ENCODE measurements at regions not wholly inside any gene's neighbourhood (a gene's known extent, or its start where the extent isn't known, plus 50 kb on each side); places are given as distances from the start of the nearest gene placed in this dataset.

GRCh38 chr2:16226381-16226780 lies 286.0 kb downstream of the MYCN start:
- TF ChIP-seq CTCF (IDR thresholded peaks at IDR 0.05; ENCODE audit: low read depth, low read length): no peak
- no peak overlapping the region for H3K4me3 ChIP-seq (ENCODE audit: low read depth, low read length)

GRCh38 chr2:16225545-16225944 lies 285.2 kb downstream of the MYCN start:
- H3K4me3 ChIP-seq (ENCODE audit: low read depth, low read length): no peak overlapping the region
- no peak for TF ChIP-seq CTCF (IDR thresholded peaks at IDR 0.05; ENCODE audit: low read depth, low read length)

GRCh38 chr2:16225071-16225470 lies 284.7 kb downstream of the MYCN start:
- TF ChIP-seq CTCF (IDR thresholded peaks at IDR 0.05; ENCODE audit: low read depth, low read length): no peak

GRCh38 chr2:16224298-16225045 lies 284.1 kb downstream of the MYCN start:
- no peak for TF ChIP-seq CTCF (IDR thresholded peaks at IDR 0.05; ENCODE audit: low read depth, low read length)
- H3K4me3 ChIP-seq (ENCODE audit: low read depth, low read length): no peak overlapping the region

More at GRCh38 chr2:16225071-16225470, 284.7 kb downstream of the MYCN start:
- H3K4me3 ChIP-seq (ENCODE audit: low read depth, low read length): no peak overlapping the region

GRCh38 chr2:16223841-16224177 lies 283.5 kb downstream of the MYCN start:
- TF ChIP-seq CTCF (IDR thresholded peaks at IDR 0.05; ENCODE audit: low read depth, low read length): no peak

GRCh38 chr2:16223161-16223840 lies 283.0 kb downstream of the MYCN start:
- TF ChIP-seq CTCF (IDR thresholded peaks at IDR 0.05; ENCODE audit: low read depth, low read length): no peak

More at GRCh38 chr2:16223841-16224177, 283.5 kb downstream of the MYCN start:
- H3K4me3 ChIP-seq (ENCODE audit: low read depth, low read length): no peak overlapping the region

GRCh38 chr2:16222326-16222725 lies 282.0 kb downstream of the MYCN start:
- TF ChIP-seq CTCF (IDR thresholded peaks at IDR 0.05; ENCODE audit: low read depth, low read length): no peak
- no peak overlapping the region for H3K4me3 ChIP-seq (ENCODE audit: low read depth, low read length)

More at GRCh38 chr2:16223161-16223840, 283.0 kb downstream of the MYCN start:
- H3K4me3 ChIP-seq (ENCODE audit: low read depth, low read length): no peak overlapping the region
